GM19395 (cell line): ENCODE measurements at regions not wholly inside any gene's neighbourhood (a gene's known extent, or its start where the extent isn't known, plus 50 kb on each side); places are given as distances from the start of the nearest gene placed in this dataset.

Experiments
- ATAC-seq: cut with Tn5 transposase; IDR thresholded peaks from one replicate; pipeline ENCODE4 v1.9.1; 2021; ENCODE audit warnings: mild to moderate bottlenecking, moderate library complexity; ENCODE audit not compliant: unreplicated experiment

DNA sequence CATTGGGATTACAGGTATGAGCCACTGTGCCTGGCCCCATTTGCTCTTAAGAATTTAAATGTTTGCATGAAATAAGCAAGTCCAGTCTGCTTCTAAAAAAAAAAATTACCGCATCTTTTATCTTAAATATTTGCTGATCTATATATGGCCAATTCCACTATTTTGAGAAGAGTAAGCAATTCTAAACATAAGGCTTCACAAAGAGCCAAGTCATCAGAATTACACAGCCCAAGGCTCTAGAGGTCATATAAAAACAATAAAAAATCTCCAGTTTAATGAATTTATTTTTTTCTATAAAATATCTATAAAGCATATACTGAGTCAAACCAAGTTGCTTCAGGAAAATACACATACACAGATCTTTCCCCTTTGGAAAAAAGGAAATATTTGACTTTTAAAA, 79.0 kb upstream of the CPNE8 start:
- ATAC-seq = no peak

DNA sequence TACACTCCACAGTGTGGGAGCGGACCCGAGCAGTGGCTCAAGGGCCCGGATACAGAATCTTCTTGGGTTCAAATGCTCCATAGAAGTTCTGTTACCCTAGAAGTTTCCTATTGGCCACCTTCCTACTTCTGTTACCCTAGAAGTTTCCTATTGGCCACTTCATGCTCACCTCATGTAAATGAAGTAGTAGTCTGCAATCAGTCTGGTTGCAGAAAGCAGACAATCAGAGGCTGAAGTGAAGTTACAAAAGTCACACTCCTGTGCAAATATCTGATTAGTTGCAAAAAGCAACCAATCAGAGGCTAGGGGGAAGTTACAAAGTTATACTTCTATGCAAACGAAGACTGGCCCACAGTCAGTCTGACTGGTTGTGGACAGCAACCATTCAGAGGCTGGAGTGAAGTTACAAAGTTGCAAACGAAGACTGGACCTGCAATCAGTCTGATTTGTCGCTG, 77.8 kb upstream of the CPNE8 start:
- ATAC-seq = no peak

DNA sequence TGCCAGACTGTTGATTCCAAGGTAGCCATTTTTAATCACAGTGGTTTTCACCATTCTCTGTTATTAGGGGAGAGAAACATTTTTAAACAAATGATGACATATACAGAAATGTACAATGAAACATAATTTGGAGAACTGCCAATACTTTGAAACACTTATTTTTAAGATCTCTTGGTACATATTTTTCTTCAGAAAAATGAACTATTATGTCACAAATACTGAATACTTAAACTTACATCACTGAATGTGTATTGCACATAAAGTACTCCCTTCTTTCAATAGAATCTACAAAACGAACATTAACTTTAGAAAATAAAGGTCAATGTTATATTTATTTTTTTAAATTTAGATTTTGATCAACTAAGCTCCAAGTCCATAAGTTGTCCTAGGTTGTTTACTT, 71.7 kb upstream of the CPNE8 start:
- no peak for ATAC-seq

DNA sequence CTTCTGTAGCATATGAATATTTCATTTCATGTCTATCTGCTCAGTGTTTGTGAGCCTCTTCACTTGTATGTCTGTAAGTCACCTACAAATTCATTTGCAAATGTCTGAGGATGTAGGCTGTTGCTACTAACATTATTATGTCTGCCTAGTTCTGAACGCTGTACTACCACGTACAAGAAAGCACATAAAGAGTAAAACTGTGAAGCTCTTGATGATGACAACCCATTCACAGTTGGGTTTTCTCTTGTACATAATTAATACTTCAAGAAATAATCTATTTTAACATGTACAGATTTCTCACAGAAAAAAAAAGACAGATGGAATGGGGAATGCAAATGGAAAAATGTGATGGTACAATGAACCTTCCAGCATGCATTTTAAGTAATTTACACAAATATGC, 64.3 kb upstream of the CPNE8 start:
- no peak for ATAC-seq

DNA sequence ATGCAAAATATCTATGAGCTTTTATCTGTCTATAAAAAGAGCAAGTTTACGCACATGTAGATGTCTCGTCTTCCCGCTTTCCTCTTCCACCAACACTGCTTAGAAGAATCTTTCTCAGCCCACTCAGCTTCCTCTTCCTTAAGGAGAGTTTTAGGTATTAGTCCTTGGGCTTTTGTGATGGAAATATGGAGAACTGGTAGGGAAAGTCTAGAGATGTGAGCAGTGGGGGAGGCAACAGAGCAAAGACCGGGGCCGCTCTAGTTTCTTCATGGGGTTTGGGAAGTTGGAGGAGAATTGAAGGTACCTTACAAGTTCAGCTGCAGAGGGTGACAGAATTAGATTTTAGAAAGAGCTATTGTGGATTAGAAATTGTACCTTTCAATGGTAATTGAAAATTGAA, 56.3 kb upstream of the CPNE8 start:
- no peak for ATAC-seq

DNA sequence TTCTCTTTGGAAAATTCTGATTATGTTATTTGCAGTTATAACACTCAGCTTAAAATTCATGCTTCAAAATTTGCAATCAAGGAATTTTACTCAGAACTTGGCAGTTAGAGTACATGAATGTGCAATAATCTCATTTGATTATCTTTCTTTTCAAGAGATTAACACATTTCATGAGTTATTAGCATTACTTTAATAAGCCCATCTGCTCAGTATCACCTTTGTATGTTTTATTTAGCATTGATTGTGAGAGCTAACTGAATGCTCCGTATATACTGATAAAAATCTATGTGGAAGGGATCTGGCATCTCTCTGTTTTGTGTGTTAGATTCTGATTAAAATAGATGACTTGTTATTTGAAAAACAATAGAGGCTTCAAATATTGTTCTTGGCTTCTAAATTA, 55.6 kb upstream of the CPNE8 start:
- ATAC-seq = no peak

DNA sequence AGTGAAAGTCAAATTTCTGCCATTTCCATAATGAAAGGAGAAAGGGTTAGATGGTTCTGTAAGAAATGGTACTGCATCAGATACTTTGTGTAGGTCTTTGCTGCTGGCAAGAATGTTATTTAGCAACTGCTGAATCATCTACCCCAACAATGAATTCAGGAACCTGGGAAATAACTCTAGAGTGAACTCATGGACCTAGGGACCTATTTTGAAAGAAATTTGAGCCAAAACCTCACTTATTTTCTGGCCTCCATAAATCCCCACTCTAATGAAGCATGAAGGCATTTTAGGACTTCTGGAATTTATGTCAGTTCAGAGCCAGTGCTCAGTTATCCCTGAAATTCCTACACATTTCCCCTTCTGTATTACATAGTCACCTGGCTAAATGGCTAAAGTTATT, 50.9 kb upstream of the CPNE8 start:
- no peak for ATAC-seq
